H9 (cell line): ENCODE measurements at regions not wholly inside any gene's neighbourhood (a gene's known extent, or its start where the extent isn't known, plus 50 kb on each side); places are given as distances from the start of the nearest gene placed in this dataset.

Experiments used
- DNase-seq: peaks from one replicate; pipeline ENCODE4 v3.0.0-alpha.2; 2017
- H2AFZ ChIP-seq: one replicate; pipeline ENCODE4 v1.6.1; 2013; ENCODE audit warnings: mild to moderate bottlenecking, low read length, control low read depth, moderate library complexity
- H2AK5ac ChIP-seq: 2 replicates; pipeline ENCODE4 v1.6.1; 2013; ENCODE audit warnings: low read length, control low read depth, mixed read lengths; ENCODE audit not compliant: insufficient read length
- H2BK120ac ChIP-seq: one replicate; pipeline ENCODE4 v1.6.1; 2013; ENCODE audit warnings: low read depth, mild to moderate bottlenecking, low read length, control low read depth, inconsistent platforms; ENCODE audit not compliant: poor library complexity, severe bottlenecking
- H2BK12ac ChIP-seq: 2 replicates; pipeline ENCODE4 v1.6.1; 2013; ENCODE audit warnings: low read length, control low read depth, mixed read lengths, low read depth; ENCODE audit not compliant: insufficient read length
- H2BK15ac ChIP-seq: 2 replicates; pipeline ENCODE4 v1.6.1; 2013; ENCODE audit warnings: low read depth, low read length, control low read depth
- H2BK20ac ChIP-seq: one replicate; pipeline ENCODE4 v1.6.1; 2013; ENCODE audit warnings: low read depth, mild to moderate bottlenecking, low read length, control low read depth, inconsistent platforms; ENCODE audit not compliant: poor library complexity, severe bottlenecking
- H2BK5ac ChIP-seq: 2 replicates; pipeline ENCODE4 v1.6.1; 2013; ENCODE audit warnings: low read length, control low read depth, mixed read lengths; ENCODE audit not compliant: insufficient read length
- H3K14ac ChIP-seq: 2 replicates; pipeline ENCODE4 v1.6.1; 2013; ENCODE audit warnings: low read length, control low read depth; ENCODE audit not compliant: insufficient read depth
- H3K18ac ChIP-seq: 2 replicates; pipeline ENCODE4 v1.6.1; 2013; ENCODE audit warnings: low read depth, mild to moderate bottlenecking, mixed read lengths, low read length, control low read depth; ENCODE audit not compliant: insufficient read length
- H3K23ac ChIP-seq: 2 replicates; pipeline ENCODE4 v1.6.1; 2013; ENCODE audit warnings: low read length, control low read depth, mixed read lengths, low read depth; ENCODE audit not compliant: insufficient read length
- H3K23me2 ChIP-seq: 2 replicates; pipeline ENCODE4 v1.6.1; 2013; ENCODE audit warnings: low read depth, mild to moderate bottlenecking, mixed read lengths, low read length, control low read depth; ENCODE audit not compliant: insufficient read length, poor library complexity, severe bottlenecking
- H3K27ac ChIP-seq: 2 replicates; pipeline ENCODE4 v1.5.1; 2013; ENCODE audit warnings: low read length, control low read depth, mixed read lengths, low read depth; ENCODE audit not compliant: insufficient read length
- H3K27me3 ChIP-seq: 2 replicates; pipeline ENCODE4 v1.6.1; 2013; ENCODE audit warnings: low read length, control low read depth, inconsistent platforms; ENCODE audit not compliant: insufficient read depth
- H3K4ac ChIP-seq: 2 replicates; pipeline ENCODE4 v1.6.1; 2013; ENCODE audit warnings: low read depth, mild to moderate bottlenecking, control low read depth, inconsistent platforms, low read length, moderate library complexity
- H3K4me1 ChIP-seq: 2 replicates; pipeline ENCODE4 v1.6.1; 2013; ENCODE audit warnings: low read length, control low read depth, inconsistent platforms; ENCODE audit not compliant: insufficient read depth
- H3K4me2 ChIP-seq: 2 replicates; pipeline ENCODE4 v1.6.1; 2013; ENCODE audit warnings: low read length, control low read depth, mixed read lengths; ENCODE audit not compliant: insufficient read length, insufficient read depth
- H3K56ac ChIP-seq: 2 replicates; pipeline ENCODE4 v1.6.1; 2013; ENCODE audit warnings: low read depth, mild to moderate bottlenecking, mixed read lengths, low read length, control low read depth; ENCODE audit not compliant: insufficient read length
- H3K79me1 ChIP-seq: 2 replicates; pipeline ENCODE4 v1.6.1; 2013; ENCODE audit warnings: low read depth, mild to moderate bottlenecking, moderate library complexity, low read length, control low read depth, inconsistent platforms; ENCODE audit not compliant: insufficient read depth, poor library complexity, severe bottlenecking
- H3K79me2 ChIP-seq: 2 replicates; pipeline ENCODE4 v1.6.1; 2013; ENCODE audit warnings: low read length, control low read depth, inconsistent platforms; ENCODE audit not compliant: insufficient read depth
- H3K9ac ChIP-seq: 2 replicates; pipeline ENCODE4 v1.6.1; 2013; ENCODE audit warnings: low read length, control low read depth, mixed read lengths; ENCODE audit not compliant: insufficient read length; ENCODE audit errors: extremely low read depth
- H3K9me3 ChIP-seq: one replicate; pipeline ENCODE4 v1.6.1; 2013; ENCODE audit warnings: low read depth, low read length, inconsistent platforms; ENCODE audit not compliant: control insufficient read depth
- H3T11ph ChIP-seq: one replicate; pipeline ENCODE4 v1.6.1; 2013; ENCODE audit warnings: mild to moderate bottlenecking, low read length, control low read depth, inconsistent platforms
- H4K20me1 ChIP-seq: one replicate; pipeline ENCODE4 v1.6.1; 2013; ENCODE audit not compliant: control insufficient read depth, insufficient read length, insufficient read depth
- H4K5ac ChIP-seq: 2 replicates; pipeline ENCODE4 v1.6.1; 2013; ENCODE audit warnings: low read depth, mild to moderate bottlenecking, mixed read lengths, low read length, control low read depth; ENCODE audit not compliant: insufficient read length
- H4K8ac ChIP-seq: replicated peaks from 2 replicates; pipeline ENCODE4 v1.6.1; 2013; ENCODE audit warnings: low read length, control low read depth, mixed read lengths, low read depth; ENCODE audit not compliant: insufficient read length
- H4K91ac ChIP-seq: 2 replicates; pipeline ENCODE4 v1.6.1; 2013; ENCODE audit warnings: low read depth, mild to moderate bottlenecking, moderate library complexity, mixed read lengths, low read length, control low read depth; ENCODE audit not compliant: insufficient read length
- H3K27ac Mint-ChIP-seq, 3 experiments: 2 replicates in 2 of 3; 3 replicates in 1 of 3; pipeline ENCODE4 v1.8.0; 2020 to 2021; ENCODE audit warnings: mixed read lengths in 3 of 3, mild to moderate bottlenecking in 1 of 3, moderate library complexity in 1 of 3
- H3K27me3 Mint-ChIP-seq: 2 replicates; pipeline ENCODE4 v1.8.0; 2021; ENCODE audit warnings: low read depth, mild to moderate bottlenecking, moderate library complexity, mixed read lengths
- H3K36me3 Mint-ChIP-seq, 3 experiments: 2 replicates in 2 of 3; 3 replicates in 1 of 3; pipeline ENCODE4 v1.8.0; 2020 to 2021; ENCODE audit warnings: low read depth in 3 of 3, mixed read lengths in 3 of 3; ENCODE audit not compliant: insufficient read depth in 1 of 3
- H3K4me1 Mint-ChIP-seq, 2 experiments: 2 replicates each; pipeline ENCODE4 v1.8.0; 2020; ENCODE audit warnings: mixed read lengths in 2 of 2
- H3K4me3 Mint-ChIP-seq, 2 experiments: 2 replicates in 1 of 2; 3 replicates in 1 of 2; pipeline ENCODE4 v1.8.0; 2020 to 2021; ENCODE audit warnings: mild to moderate bottlenecking in 2 of 2, mixed read lengths in 2 of 2, moderate library complexity in 1 of 2
- H3K9me3 Mint-ChIP-seq, 2 experiments: 2 replicates in 1 of 2; 3 replicates in 1 of 2; pipeline ENCODE4 v1.8.0; 2020; ENCODE audit warnings: mild to moderate bottlenecking in 2 of 2, mixed read lengths in 2 of 2, moderate library complexity in 1 of 2
- CTCF ChIP-seq: fragments of 200-600 bp; sonication (generic); conservative IDR thresholded peaks from 3 replicates; pipeline ENCODE4 v1.8.0; 2021; ENCODE audit warnings: antibody characterized with exemption, mild to moderate bottlenecking
- WGBS: extraction: QIAGEN DNeasy Blood & Tissue Kit; methylation state at CpG from one replicate; pipeline ENCODE4 v1.1.7; 2013; ENCODE audit warnings: missing lambda C conversion rate, low lambda C conversion rate, mixed read lengths; ENCODE audit not compliant: insufficient read length; ENCODE audit errors: extremely low coverage; 5-methylcytosine and 5-hydroxymethylcytosine counted together

DNA sequence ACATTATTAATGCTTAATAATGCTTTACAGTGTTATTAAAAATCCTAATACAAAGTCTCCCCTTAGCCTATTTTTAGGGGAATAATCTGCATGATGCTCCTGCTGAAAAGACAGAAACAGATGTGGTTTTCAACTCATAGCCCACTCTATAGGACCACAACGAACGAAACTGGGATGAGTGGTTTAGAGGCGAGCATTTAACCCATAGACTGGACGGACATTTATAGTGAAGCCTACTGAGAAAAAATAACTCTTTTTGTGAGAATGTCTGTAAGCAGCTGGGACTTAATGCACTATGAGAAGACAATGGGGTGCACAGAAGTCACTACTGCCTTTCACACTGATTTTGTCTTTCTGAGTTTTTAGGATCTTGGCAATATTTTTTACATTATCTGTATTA lies 1599.6 kb upstream of the B3GALT2 start:
- no peaks in the 10 kb centered on the region for H3K79me2 ChIP-seq
- no peak overlapping the region for H2AK5ac ChIP-seq
- no peaks in the 10 kb centered on the region for H3K23me2 ChIP-seq
- no peaks in the 10 kb centered on the region for H3K79me1 ChIP-seq
- H3K56ac ChIP-seq, result no peak overlapping the region
- no peak overlapping the region for H3K27ac Mint-ChIP-seq
- H3K27me3 ChIP-seq, result no peaks in the 10 kb centered on the region
- no peak overlapping the region for H3K9ac ChIP-seq
- no peak overlapping the region for H2AFZ ChIP-seq
- H3K4me1 ChIP-seq, result no peaks in the 10 kb centered on the region
- no peaks in the 10 kb centered on the region for H3K9me3 ChIP-seq
- no peak overlapping the region for H2BK15ac ChIP-seq
- H2BK120ac ChIP-seq, result no peak overlapping the region
- no peak overlapping the region for H4K8ac ChIP-seq
- no peak overlapping the region for H3K4ac ChIP-seq
- H3K4me2 ChIP-seq, result no peak overlapping the region
- no peak overlapping the region for H3T11ph ChIP-seq
- H3K27me3 Mint-ChIP-seq, result no peaks in the 10 kb centered on the region
- H3K9me3 Mint-ChIP-seq, result no peaks in the 10 kb centered on the region; a peak in 1 of 5 replicates
- no peaks in the 10 kb centered on the region for H3K4me1 Mint-ChIP-seq
- no peak overlapping the region for H3K27ac ChIP-seq
- H2BK12ac ChIP-seq, result no peak overlapping the region
- no peak overlapping the region for H3K18ac ChIP-seq
- no peaks in the 10 kb centered on the region for H3K36me3 Mint-ChIP-seq
- no peak overlapping the region for H4K91ac ChIP-seq
- no peak overlapping the region for H3K14ac ChIP-seq
- no CpG with 5 or more reads among the region's 4 CpGs for WGBS
- no peak for DNase-seq
- no peak for TF ChIP-seq CTCF
- H4K5ac ChIP-seq, result no peak overlapping the region
- H3K4me3 Mint-ChIP-seq, result no peak overlapping the region
- H4K20me1 ChIP-seq, result no peaks in the 10 kb centered on the region
- H2BK5ac ChIP-seq, result no peak overlapping the region
- no peak overlapping the region for H2BK20ac ChIP-seq
- H3K23ac ChIP-seq, result no peak overlapping the region
